ENCODE measurements at regions not wholly inside any gene's neighbourhood (a gene's known extent, or its start where the extent isn't known, plus 50 kb on each side); places are given as distances from the start of the nearest gene placed in this dataset.

- H3K27ac ChIP-seq, result no peak overlapping the region
- H3K27me3 ChIP-seq (ENCODE audit: control insufficient read depth, insufficient read depth, low read length), result no peaks in the 10 kb centered on the region
- no peak overlapping the region for H3K4me3 ChIP-seq (ENCODE audit: low read depth, low read length)
- no peaks in the 10 kb centered on the region for H3K36me3 ChIP-seq (ENCODE audit: control insufficient read depth, insufficient read depth, low read length)
- no peaks in the 10 kb centered on the region for H3K4me1 ChIP-seq
- H3K79me2 ChIP-seq, result no peaks in the 10 kb centered on the region
- H3K9me3 ChIP-seq (ENCODE audit: control insufficient read depth, low read length), result no peaks in the 10 kb centered on the region
- TF ChIP-seq, protein P1, sequence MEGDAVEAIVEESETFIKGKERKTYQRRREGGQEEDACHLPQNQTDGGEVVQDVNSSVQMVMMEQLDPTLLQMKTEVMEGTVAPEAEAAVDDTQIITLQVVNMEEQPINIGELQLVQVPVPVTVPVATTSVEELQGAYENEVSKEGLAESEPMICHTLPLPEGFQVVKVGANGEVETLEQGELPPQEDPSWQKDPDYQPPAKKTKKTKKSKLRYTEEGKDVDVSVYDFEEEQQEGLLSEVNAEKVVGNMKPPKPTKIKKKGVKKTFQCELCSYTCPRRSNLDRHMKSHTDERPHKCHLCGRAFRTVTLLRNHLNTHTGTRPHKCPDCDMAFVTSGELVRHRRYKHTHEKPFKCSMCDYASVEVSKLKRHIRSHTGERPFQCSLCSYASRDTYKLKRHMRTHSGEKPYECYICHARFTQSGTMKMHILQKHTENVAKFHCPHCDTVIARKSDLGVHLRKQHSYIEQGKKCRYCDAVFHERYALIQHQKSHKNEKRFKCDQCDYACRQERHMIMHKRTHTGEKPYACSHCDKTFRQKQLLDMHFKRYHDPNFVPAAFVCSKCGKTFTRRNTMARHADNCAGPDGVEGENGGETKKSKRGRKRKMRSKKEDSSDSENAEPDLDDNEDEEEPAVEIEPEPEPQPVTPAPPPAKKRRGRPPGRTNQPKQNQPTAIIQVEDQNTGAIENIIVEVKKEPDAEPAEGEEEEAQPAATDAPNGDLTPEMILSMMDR (IDR thresholded peaks at IDR 0.05), result no peak
- no peak overlapping the region for H3K9ac ChIP-seq
- no peak overlapping the region for H2AFZ ChIP-seq
- no peak overlapping the region for H3K4me2 ChIP-seq (ENCODE audit: low read length)
Measured at GRCh38 chr11:110935018-110935640, 222.9 kb upstream of the ARHGAP20 start.

DNA sequence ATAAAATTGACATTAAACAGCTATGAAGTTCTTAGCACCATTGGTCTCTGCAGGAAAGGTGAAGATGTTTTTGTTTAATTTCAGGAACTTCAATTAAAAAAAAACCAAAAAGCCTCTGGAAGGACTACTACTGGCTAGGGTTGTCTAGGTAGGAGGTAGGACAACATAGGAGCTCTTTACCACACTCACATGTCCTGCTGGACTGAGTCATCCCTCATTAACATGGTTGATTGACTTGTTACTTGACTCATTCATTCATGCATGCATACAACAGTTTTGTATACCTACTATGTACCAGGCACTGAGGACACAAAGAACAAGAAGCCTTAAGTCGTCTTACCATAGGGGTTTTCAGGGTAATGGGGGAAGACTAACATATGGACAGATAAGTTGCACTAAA is 216.9 kb upstream of the ARHGAP20 start:
- no peaks in the 10 kb centered on the region for H3K36me3 ChIP-seq (ENCODE audit: control insufficient read depth, insufficient read depth, low read length)

DNA sequence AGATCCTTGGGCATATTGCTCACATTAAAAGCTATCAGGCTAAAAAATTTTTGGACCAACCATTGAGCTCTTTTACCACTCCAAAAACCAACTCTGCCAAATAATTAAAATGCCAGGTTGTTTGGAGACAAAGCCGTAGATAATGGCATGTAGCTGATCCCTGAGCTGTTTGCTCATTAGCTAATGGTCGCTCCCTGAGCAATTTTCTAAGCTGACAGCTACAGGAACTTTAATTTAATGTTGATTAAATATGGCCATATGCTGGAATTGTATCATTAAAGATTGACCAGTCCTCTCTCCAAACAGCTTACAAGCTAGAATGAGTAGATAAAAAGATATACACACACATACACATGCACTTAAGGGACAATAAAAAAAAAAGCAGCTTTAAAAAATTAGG is 216.2 kb upstream of the ARHGAP20 start:
- Histone ChIP-seq H3K36me3 (ENCODE audit: control insufficient read depth, insufficient read depth, low read length) (no peaks in the 10 kb centered on the region), H3K27ac (no peak overlapping the region), H3K4me3 (ENCODE audit: low read depth, low read length) (no peak overlapping the region), H3K9me3 (ENCODE audit: control insufficient read depth, low read length) (no peaks in the 10 kb centered on the region), H3K4me1 (no peaks in the 10 kb centered on the region), H2AFZ (no peak overlapping the region), H3K79me2 (no peaks in the 10 kb centered on the region), H3K27me3 (ENCODE audit: control insufficient read depth, insufficient read depth, low read length) (no peaks in the 10 kb centered on the region), H3K4me2 (ENCODE audit: low read length) (no peak overlapping the region), H3K9ac (no peak overlapping the region)
- TF ChIP-seq, protein P1 (IDR thresholded peaks at IDR 0.05), result no peak

More for the DNA sequence above, 216.9 kb upstream of the ARHGAP20 start:
- no peaks in the 10 kb centered on the region for H3K79me2 ChIP-seq
- no peak overlapping the region for H3K4me3 ChIP-seq (ENCODE audit: low read depth, low read length)
- H3K4me1 ChIP-seq, result no peaks in the 10 kb centered on the region
- no peak overlapping the region for H3K4me2 ChIP-seq (ENCODE audit: low read length)
- no peak overlapping the region for H3K27ac ChIP-seq
- no peak overlapping the region for H2AFZ ChIP-seq
- TF ChIP-seq, protein P1 (IDR thresholded peaks at IDR 0.05), result no peak
- H3K9ac ChIP-seq, result no peak overlapping the region
- H3K27me3 ChIP-seq (ENCODE audit: control insufficient read depth, insufficient read depth, low read length), result no peaks in the 10 kb centered on the region
- H3K9me3 ChIP-seq (ENCODE audit: control insufficient read depth, low read length), result no peaks in the 10 kb centered on the region

DNA sequence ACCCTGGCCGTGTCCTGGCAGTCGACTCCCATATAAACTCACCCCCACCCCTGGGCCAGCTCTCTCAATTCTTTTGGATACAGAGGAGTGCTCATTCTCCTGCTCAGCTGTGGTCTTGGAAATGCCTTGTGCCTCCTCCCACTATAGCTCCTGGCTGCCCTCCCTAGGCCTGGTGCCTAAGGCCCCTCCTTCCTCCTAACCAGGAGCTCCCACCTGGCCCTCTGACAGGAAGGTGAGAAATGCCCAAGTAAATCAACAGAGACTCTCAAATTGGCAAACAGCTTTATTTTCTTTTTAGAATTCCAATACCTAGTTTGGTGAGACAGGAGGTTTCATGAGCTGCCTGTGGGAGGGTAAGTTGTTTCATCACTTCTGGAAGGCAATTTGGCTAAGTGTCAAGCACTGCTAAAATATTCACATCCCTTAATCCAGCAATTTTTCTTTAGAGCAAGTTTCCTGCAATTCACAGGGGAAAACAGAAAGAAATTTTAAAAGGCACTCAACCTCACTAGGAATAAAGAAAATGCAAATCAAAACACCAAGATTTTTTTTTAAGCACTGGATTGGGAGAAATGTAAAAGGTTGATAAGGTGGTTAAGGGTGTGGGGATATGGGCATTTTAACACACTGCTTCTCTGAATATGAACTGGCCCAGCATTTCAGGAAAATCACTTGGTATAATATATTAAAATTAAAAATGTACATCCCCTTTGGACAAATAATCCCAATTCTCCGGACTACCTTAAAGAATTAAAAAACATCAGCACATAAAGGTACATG is 209.7 kb upstream of the ARHGAP20 start:
- Histone ChIP-seq H3K4me2 (ENCODE audit: low read length) (no peak overlapping the region), H3K27ac (no peak overlapping the region)

More for the DNA sequence above, 209.7 kb upstream of the ARHGAP20 start:
- H2AFZ ChIP-seq, result no peak overlapping the region
- H3K79me2 ChIP-seq, result no peaks in the 10 kb centered on the region
- H3K36me3 ChIP-seq (ENCODE audit: control insufficient read depth, insufficient read depth, low read length), result no peaks in the 10 kb centered on the region
- no peak overlapping the region for H3K4me3 ChIP-seq (ENCODE audit: low read depth, low read length)
- TF ChIP-seq, protein P1 (IDR thresholded peaks at IDR 0.05), result no peak
- H3K27me3 ChIP-seq (ENCODE audit: control insufficient read depth, insufficient read depth, low read length), result no peaks in the 10 kb centered on the region
- H3K9ac ChIP-seq, result no peak overlapping the region
- no peaks in the 10 kb centered on the region for H3K4me1 ChIP-seq
- H3K9me3 ChIP-seq (ENCODE audit: control insufficient read depth, low read length), result no peaks in the 10 kb centered on the region
